Glomerular visceral epithelial cell (primary cell): ENCODE measurements at regions not wholly inside any gene's neighbourhood (a gene's known extent, or its start where the extent isn't known, plus 50 kb on each side); places are given as distances from the start of the nearest gene placed in this dataset.
A peak's percentile ranks its signal among the peaks of the same experiment; 100 is the strongest.

Experiments
- DNase-seq: peaks from one replicate; pipeline ENCODE4 v3.0.0-alpha.2; 2016; ENCODE audit errors: extremely low spot score

- DNase-seq = no peak
These were observed 160.5 kb downstream of the HS3ST1 start for GRCh38 chr4:11268149-11268548.

- DNase-seq = no peak
These were observed 163.9 kb downstream of the HS3ST1 start for GRCh38 chr4:11264841-11265240.

GRCh38 chr4:11264346-11264745 lies 164.3 kb downstream of the HS3ST1 start:
- no peak for DNase-seq

DNA sequence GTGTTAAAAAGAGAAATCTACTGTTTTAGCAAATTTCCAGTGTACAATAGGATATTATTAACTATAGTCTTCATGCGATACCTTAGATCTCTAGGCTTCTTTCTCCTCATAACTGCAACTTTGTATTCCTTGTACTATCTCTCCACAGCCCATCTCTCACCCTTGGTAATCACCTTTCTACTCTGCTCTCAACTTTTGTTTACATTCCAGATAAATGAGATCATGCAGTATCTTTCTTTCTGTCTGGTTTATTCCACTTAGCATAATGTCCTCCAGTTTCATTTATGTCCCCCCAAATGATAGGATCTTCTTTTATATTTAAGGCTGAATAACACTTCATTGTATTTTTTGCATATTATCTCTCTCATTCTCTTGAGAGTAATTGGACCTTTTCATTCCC lies 165.5 kb downstream of the HS3ST1 start:
- DNase-seq = no peak

GRCh38 chr4:11261066-11261850 lies 167.4 kb downstream of the HS3ST1 start:
- DNase-seq = no peak

GRCh38 chr4:11259837-11260236 lies 168.9 kb downstream of the HS3ST1 start:
- DNase-seq = no peak

DNA sequence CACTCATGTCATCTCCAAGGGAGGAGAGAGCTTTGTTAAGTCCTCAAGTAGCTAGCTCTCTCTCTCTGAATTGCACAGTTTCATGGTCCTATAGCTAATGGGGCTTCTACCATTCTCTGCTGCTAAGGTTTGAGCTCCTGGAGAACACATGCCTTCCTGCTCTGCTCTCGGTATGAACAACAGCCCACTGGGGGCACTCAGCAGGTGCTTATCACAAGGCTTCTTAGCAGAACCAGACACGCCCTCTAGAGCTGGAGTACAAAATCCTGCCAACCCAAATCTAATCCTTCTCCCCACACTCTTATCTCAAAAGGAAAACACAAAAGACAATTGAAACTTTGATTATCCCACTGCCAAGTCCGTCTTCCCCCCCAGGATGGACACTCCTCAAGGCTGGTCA lies 176.5 kb downstream of the HS3ST1 start:
- no peak for DNase-seq

DNA sequence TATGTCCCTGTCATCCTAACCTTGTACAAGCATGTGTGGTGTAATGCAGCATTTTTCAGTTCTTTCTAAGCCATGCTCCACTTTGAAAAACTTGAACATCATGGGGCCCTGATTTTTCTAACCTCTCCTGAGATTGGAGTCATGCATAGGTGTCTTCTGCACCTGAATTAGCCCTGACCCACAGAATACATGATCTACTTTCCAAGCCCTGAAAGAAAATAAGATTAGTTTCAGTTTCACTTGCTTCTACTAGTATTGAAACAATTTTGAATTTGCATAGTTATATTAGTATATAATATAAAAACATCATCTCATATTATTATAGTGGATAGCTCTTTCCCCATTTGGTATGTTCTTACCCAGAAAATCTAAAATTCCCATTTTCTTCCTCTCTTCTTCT lies 178.2 kb downstream of the HS3ST1 start:
- DNase-seq = no peak

DNA sequence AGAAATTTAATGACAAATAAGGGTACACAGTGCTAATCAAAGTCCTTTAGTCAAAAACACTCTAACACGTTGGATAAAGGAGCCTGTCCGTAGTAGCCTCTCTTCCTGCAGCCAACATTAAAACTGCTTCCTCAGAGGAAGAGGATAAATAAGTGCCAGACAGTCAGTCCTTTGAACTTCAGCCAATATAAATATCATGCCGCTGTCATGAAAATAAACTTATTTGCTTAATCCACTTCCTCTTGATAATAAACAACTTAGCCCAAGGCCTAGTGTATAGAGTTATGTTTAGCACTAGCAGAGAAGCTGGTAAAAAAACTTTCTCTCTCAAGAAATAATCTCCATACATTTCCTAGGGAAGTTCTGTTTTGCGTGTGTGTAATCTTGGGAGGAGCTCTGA lies 196.7 kb downstream of the HS3ST1 start:
- DNase-seq = no peak

DNA sequence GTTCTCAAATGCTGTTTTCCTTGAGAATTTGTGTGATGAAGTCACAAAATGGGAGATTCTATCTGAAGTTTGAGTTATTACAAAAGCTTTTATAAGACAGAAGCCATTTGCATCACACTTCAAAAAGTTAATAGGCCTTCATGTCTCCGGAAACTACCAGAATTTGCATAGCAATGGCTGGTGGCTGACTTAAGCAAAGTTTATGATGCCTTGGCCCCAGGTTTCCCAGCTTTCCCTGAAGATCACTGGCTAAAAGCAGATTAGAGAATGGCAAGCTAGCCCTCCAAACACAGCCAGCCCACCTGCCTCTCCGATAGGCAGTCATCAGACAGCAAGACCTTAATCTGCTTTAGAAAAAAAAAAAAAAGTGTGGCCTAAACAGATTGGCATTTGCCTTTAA lies 197.8 kb downstream of the HS3ST1 start:
- DNase-seq = no peak

DNA sequence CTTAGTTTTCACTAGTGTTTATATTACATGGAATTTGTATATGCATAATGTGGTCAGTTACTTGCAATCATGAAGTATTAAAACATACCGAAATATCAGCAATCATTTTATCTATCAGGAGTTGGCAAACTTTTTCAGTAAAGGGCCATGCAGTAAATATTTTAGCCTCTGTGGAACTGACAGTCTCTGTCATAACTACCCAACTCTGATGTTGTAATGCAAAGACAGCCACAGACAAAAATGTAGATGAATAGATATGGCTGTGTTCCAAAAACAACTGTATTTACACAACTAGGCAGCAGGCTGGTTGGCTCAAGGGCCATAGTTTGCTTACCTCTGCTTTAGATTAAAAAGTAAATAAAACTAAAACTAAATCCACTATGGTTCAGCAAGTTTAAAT lies 200.2 kb downstream of the HS3ST1 start:
- no peak for DNase-seq

- no peak for DNase-seq
These were observed 205.4 kb downstream of the HS3ST1 start for GRCh38 chr4:11223311-11223710.

GRCh38 chr4:11218692-11219091 lies 210.0 kb downstream of the HS3ST1 start:
- DNase-seq = no peak

- no peak for DNase-seq
These were observed 212.2 kb downstream of the HS3ST1 start for GRCh38 chr4:11216520-11216919.

DNA sequence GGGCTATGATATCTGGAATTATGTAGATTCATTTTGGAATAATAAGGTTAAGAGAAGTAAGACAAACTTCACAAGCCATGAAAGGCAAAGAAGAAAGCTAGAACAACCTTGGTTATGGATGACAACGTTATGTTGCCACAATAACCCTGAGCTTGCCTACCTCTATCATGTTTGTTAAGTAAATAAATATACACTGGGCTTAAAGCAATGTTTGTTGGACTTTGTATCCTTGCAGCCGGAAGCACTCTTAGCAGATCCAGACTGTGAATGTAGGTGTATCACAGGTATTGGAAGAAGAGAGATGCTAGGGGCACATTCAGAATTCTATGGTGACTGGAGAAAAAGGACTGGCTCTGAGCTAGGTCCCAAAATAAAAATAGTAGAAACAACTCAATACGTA lies 214.4 kb downstream of the HS3ST1 start:
- DNase-seq = no peak

- DNase-seq = no peak
These were observed 218.9 kb downstream of the HS3ST1 start for GRCh38 chr4:11209826-11210225.

GRCh38 chr4:11201256-11201655 lies 227.4 kb downstream of the HS3ST1 start:
- DNase-seq = no peak

DNA sequence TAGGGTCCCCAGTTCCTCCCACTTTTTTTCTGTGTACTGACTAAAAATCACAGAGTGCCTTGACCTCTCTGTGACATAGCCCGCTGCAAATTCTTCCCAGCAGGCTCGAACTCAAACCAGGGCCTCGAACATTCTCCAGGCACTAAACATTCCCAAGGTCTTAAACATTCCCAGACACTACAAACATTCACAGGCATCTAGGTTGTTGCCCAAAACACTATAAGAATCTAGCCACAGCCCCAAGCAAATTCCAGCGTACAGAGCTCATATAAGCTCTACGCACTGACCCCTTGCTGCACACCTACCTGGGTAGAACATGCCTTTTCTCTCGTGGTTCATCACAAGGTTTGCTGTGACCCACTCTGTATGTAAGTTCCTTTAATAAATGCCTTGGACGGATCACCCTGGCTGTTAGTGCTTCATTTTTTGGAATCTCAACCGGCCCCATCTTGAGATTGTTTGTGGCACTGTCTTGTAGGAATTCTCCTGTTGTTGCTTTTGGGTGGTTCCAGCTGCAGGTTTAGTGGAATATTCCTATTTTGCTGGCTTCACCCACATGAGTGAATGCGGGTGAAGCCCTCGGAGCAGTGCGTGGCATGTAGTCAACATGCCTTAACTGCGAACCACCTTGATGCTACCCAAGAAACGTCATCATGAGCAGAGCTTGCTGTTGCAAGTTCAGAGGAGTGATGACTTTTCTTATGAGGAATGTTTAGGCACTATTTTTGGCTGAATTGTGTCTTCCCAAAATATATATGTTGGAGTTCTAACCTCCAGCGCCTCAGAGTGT lies 230.0 kb downstream of the HS3ST1 start:
- no peak for DNase-seq

- DNase-seq = no peak
These were observed 230.9 kb downstream of the HS3ST1 start for GRCh38 chr4:11197631-11198341.

DNA sequence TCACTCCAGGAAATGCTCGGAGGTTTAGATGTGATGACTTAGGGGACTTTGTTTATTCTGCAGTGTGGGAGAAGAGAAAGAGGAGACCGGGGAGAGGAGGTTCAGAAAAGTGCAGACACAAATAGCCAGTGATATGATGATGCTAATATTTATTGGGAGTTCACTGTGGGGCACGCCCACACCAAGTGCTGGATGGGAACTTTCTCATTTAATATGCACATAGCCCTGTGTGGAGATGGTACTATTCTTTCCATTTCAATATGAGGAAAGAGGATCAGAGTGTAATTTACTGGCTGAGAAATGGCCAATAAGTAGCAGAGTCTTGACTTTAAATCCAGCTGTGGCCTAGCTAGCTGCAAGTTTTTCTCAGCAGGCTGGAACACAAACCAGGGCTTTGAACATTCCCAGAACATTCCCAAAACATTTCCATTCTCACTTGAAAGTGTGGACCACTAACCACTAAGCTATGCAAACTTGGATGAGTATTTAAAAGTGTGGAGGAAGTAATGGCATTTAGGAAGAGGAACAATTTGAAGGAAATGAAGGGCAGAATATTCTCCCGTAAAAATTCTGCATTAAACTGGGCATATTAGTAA lies 231.7 kb downstream of the HS3ST1 start:
- no peak for DNase-seq

DNA sequence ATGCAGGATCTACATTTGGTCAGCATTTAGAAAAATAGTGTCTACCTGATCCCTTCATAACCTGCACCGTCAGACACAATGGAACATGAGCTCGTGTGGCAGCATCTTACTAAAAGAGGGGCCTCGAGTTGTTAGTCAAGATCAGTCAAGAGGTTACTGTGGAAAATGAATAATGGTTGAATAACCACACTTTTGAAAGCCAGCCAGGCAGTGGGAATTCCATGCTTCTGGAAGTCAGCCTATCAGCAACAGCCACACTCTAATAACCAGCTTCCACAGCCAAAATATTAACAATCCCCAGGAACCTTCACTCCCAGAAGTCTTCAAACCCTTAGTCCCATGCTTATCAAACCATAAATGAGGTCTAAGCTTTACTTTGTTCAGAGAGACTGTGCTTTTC lies 234.3 kb downstream of the HS3ST1 start:
- DNase-seq = peak; percentile 15

GRCh38 chr4:11189756-11190155 lies 238.9 kb downstream of the HS3ST1 start:
- DNase-seq = no peak
